PC-3 (cell line): ENCODE measurements at regions not wholly inside any gene's neighbourhood (a gene's known extent, or its start where the extent isn't known, plus 50 kb on each side); places are given as distances from the start of the nearest gene placed in this dataset.

ENCODE experiments used
- CTCF ChIP-seq: fragments of 300-600 bp; sonication (generic); conservative IDR thresholded peaks from 2 replicates; pipeline ENCODE4 v1.5.1; 2017; ENCODE audit warnings: antibody characterized with exemption, low read depth, mild to moderate bottlenecking, low read length
- EZH2 ChIP-seq: fragments of 300-600 bp; sonication (generic); IDR thresholded peaks from one replicate; pipeline ENCODE4 v1.6.1; 2017; ENCODE audit warnings: antibody characterized with exemption, mild to moderate bottlenecking, low read length; ENCODE audit not compliant: unreplicated experiment
- EZH2phosphoT487 ChIP-seq: fragments of 300-600 bp; sonication (generic); IDR thresholded peaks from 2 replicates; pipeline ENCODE4 v1.6.1; 2018; ENCODE audit warnings: mild to moderate bottlenecking, antibody characterized with exemption, low read length, borderline replicate concordance

DNA sequence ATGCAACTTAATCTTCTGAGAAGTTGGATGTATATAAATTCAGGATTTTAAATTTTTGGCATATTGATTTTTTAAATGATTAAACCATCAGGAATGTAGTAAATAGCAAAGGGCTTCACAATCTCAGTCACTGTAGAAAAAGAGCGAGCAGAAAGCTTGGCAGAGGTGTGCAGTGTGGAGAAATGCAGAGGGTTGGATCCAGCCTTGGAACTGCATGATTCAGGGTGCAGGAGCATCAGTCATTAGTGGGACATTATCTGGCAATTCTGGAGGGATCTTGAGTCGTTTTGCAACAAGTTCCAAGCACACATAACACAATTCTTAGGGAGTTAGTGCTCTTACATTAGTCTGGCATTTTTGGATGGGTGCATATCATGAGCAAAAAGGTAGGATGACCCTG, 267.9 kb downstream of the PLA2G4A start:
- TF ChIP-seq CTCF, result no peak
- no peak for TF ChIP-seq EZH2phosphoT487
- TF ChIP-seq EZH2, result no peak
